MM.1S (cell line): ENCODE measurements at regions not wholly inside any gene's neighbourhood (a gene's known extent, or its start where the extent isn't known, plus 50 kb on each side); places are given as distances from the start of the nearest gene placed in this dataset.

Experiments used
- EZH2 ChIP-seq: fragments of 300-600 bp; sonication (generic); optimal IDR thresholded peaks from 2 replicates; pipeline ENCODE3; 2017; ENCODE audit warnings: low read depth, mild to moderate bottlenecking, antibody characterized with exemption, low read length, mixed read lengths
- EZH2phosphoT487 ChIP-seq: fragments of 300-600 bp; sonication (generic); IDR thresholded peaks from 2 replicates; pipeline ENCODE4 v1.6.1; 2018; ENCODE audit warnings: antibody characterized with exemption, low read length
- TF ChIP-seq, protein P1 (sequence below): fragments of 300-600 bp; sonication (generic); IDR thresholded peaks from 2 replicates; pipeline ENCODE4 v1.5.1; 2016; ENCODE audit warnings: antibody characterized with exemption, low read length, mixed read lengths

- TF ChIP-seq, protein P1, sequence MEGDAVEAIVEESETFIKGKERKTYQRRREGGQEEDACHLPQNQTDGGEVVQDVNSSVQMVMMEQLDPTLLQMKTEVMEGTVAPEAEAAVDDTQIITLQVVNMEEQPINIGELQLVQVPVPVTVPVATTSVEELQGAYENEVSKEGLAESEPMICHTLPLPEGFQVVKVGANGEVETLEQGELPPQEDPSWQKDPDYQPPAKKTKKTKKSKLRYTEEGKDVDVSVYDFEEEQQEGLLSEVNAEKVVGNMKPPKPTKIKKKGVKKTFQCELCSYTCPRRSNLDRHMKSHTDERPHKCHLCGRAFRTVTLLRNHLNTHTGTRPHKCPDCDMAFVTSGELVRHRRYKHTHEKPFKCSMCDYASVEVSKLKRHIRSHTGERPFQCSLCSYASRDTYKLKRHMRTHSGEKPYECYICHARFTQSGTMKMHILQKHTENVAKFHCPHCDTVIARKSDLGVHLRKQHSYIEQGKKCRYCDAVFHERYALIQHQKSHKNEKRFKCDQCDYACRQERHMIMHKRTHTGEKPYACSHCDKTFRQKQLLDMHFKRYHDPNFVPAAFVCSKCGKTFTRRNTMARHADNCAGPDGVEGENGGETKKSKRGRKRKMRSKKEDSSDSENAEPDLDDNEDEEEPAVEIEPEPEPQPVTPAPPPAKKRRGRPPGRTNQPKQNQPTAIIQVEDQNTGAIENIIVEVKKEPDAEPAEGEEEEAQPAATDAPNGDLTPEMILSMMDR, result no peak
- no peak for TF ChIP-seq EZH2
- no peak for TF ChIP-seq EZH2phosphoT487
Measured at GRCh38 chr10:128417826-128418225, 291.6 kb upstream of the MKI67 start.
